Ishikawa (cell line): ENCODE measurements at regions not wholly inside any gene's neighbourhood (a gene's known extent, or its start where the extent isn't known, plus 50 kb on each side); places are given as distances from the start of the nearest gene placed in this dataset.

Source experiments
- CEBPB ChIP-seq: IDR thresholded peaks from 2 replicates; pipeline ENCODE4 v1.6.1; 2012
- CREB1 ChIP-seq: IDR thresholded peaks from 2 replicates; pipeline ENCODE4 v1.6.1; 2012; ENCODE audit warnings: low read depth
- EGR1 ChIP-seq: IDR thresholded peaks from 2 replicates; pipeline ENCODE4 v1.6.1; 2012
- EP300 ChIP-seq: IDR thresholded peaks from 2 replicates; pipeline ENCODE4 v1.6.1; 2012; ENCODE audit warnings: borderline replicate concordance
- FOXM1 ChIP-seq: IDR thresholded peaks from 2 replicates; pipeline ENCODE4 v1.6.1; 2012; ENCODE audit warnings: low read depth, borderline replicate concordance
- NFIC ChIP-seq: IDR thresholded peaks from 2 replicates; pipeline ENCODE4 v1.6.1; 2012
- RAD21 ChIP-seq: IDR thresholded peaks from 2 replicates; pipeline ENCODE4 v1.6.1; 2012; ENCODE audit warnings: low read depth
- TAF1 ChIP-seq: IDR thresholded peaks from 2 replicates; pipeline ENCODE4 v1.6.1; 2012; ENCODE audit warnings: low read depth, mild to moderate bottlenecking
- TCF12 ChIP-seq: IDR thresholded peaks from 2 replicates; pipeline ENCODE4 v1.6.1; 2012; ENCODE audit warnings: low read depth
- TEAD4 ChIP-seq: IDR thresholded peaks from 2 replicates; pipeline ENCODE4 v1.6.1; 2012
- YY1 ChIP-seq: IDR thresholded peaks from 2 replicates; pipeline ENCODE4 v1.6.1; 2012; ENCODE audit warnings: low read depth
- ZBTB7A ChIP-seq: IDR thresholded peaks from 2 replicates; pipeline ENCODE4 v1.6.1; 2012; ENCODE audit warnings: low read depth
- TF ChIP-seq, protein P1 (sequence below): IDR thresholded peaks from 2 replicates; pipeline ENCODE4 v1.6.1; 2012
- TF ChIP-seq, protein P2 (sequence below): IDR thresholded peaks from 2 replicates; pipeline ENCODE4 v1.6.1; 2012
- TF ChIP-seq, protein P3 (sequence below): IDR thresholded peaks from 2 replicates; pipeline ENCODE4 v1.6.1; 2012; ENCODE audit warnings: low read depth, mild to moderate bottlenecking

DNA sequence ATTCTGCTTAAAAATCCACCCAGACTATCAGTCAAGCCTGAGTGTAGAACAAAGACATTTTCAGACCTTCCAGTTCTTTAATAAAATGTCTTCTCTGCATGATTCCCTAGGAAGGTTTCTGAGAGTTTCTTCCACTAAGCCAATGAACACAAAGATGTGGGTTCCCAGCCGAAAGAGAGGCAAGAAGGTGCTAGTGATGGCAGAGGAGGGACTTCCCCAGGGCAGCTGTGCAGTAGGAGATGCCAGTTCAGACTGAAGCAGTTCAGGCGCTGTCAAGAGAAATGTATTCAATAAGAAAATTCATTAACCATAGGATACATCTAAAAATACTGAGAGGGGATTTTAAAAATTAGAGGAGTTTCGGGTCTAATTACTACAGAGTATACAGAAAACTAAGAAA lies 83.3 kb downstream of the RND3 start:
- TF ChIP-seq, protein P1, sequence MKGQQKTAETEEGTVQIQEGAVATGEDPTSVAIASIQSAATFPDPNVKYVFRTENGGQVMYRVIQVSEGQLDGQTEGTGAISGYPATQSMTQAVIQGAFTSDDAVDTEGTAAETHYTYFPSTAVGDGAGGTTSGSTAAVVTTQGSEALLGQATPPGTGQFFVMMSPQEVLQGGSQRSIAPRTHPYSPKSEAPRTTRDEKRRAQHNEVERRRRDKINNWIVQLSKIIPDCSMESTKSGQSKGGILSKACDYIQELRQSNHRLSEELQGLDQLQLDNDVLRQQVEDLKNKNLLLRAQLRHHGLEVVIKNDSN = no peak
- no peak for TF ChIP-seq CREB1
- TF ChIP-seq, protein P2, sequence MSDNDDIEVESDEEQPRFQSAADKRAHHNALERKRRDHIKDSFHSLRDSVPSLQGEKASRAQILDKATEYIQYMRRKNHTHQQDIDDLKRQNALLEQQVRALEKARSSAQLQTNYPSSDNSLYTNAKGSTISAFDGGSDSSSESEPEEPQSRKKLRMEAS = no peak
- TF ChIP-seq, protein P3, sequence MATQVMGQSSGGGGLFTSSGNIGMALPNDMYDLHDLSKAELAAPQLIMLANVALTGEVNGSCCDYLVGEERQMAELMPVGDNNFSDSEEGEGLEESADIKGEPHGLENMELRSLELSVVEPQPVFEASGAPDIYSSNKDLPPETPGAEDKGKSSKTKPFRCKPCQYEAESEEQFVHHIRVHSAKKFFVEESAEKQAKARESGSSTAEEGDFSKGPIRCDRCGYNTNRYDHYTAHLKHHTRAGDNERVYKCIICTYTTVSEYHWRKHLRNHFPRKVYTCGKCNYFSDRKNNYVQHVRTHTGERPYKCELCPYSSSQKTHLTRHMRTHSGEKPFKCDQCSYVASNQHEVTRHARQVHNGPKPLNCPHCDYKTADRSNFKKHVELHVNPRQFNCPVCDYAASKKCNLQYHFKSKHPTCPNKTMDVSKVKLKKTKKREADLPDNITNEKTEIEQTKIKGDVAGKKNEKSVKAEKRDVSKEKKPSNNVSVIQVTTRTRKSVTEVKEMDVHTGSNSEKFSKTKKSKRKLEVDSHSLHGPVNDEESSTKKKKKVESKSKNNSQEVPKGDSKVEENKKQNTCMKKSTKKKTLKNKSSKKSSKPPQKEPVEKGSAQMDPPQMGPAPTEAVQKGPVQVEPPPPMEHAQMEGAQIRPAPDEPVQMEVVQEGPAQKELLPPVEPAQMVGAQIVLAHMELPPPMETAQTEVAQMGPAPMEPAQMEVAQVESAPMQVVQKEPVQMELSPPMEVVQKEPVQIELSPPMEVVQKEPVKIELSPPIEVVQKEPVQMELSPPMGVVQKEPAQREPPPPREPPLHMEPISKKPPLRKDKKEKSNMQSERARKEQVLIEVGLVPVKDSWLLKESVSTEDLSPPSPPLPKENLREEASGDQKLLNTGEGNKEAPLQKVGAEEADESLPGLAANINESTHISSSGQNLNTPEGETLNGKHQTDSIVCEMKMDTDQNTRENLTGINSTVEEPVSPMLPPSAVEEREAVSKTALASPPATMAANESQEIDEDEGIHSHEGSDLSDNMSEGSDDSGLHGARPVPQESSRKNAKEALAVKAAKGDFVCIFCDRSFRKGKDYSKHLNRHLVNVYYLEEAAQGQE = no peak
- no peak for TF ChIP-seq EP300
- no peak for TF ChIP-seq CEBPB
- no peak for TF ChIP-seq RAD21
- no peak for TF ChIP-seq NFIC
- no peak for TF ChIP-seq TCF12
- TF ChIP-seq ZBTB7A = no peak
- no peak for TF ChIP-seq TEAD4
- TF ChIP-seq TAF1 = no peak
- TF ChIP-seq EGR1 = no peak
- TF ChIP-seq FOXM1 = no peak
- TF ChIP-seq YY1 = no peak

DNA sequence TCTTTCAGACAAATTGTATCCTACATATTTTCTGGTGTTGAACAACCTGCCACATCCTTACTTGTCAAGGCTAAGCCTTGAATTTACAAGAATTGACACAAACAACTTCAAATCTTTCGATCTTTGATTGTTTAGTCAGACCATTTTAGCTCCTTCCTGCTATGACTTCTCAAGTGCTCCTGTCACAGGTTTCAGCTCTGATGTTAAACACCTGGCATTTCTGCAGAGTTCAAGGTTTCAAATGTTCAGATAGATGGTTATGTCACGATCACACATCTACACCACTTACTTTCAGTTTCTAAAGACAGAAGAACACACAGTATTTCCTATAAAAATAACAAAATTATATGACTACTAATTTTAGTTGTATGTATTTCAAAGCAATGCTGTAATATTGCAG lies 84.0 kb downstream of the RND3 start:
- TF ChIP-seq, protein P3 = no peak
- TF ChIP-seq, protein P2 = no peak
- TF ChIP-seq FOXM1 = no peak
- TF ChIP-seq, protein P1 = no peak
- no peak for TF ChIP-seq TEAD4
- no peak for TF ChIP-seq CREB1
- TF ChIP-seq RAD21 = no peak
- TF ChIP-seq CEBPB = no peak
- no peak for TF ChIP-seq YY1
- TF ChIP-seq EGR1 = no peak
- no peak for TF ChIP-seq EP300
- no peak for TF ChIP-seq ZBTB7A

DNA sequence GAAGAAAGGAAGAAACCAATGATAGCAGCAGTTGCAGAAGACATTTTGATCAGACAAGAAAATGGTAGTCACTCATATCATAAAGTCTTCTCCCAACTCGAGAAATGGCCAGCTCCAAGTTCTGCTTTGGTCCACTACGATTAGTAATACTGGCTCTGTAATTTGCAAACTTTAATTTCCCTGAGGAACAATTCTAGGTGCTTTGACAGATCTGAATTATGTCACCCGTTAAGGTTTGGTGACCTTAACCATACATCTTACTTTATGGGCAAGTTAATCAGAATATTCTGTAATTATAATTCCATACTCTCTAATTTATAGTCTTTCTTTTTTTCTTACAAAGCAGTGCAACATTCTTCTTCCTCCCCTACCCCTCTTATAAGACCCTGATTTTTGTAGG lies 84.5 kb downstream of the RND3 start:
- TF ChIP-seq, protein P2 = no peak
- TF ChIP-seq, protein P1 = no peak
- no peak for TF ChIP-seq CEBPB
- no peak for TF ChIP-seq TAF1
- no peak for TF ChIP-seq NFIC
- no peak for TF ChIP-seq CREB1
- no peak for TF ChIP-seq YY1

DNA sequence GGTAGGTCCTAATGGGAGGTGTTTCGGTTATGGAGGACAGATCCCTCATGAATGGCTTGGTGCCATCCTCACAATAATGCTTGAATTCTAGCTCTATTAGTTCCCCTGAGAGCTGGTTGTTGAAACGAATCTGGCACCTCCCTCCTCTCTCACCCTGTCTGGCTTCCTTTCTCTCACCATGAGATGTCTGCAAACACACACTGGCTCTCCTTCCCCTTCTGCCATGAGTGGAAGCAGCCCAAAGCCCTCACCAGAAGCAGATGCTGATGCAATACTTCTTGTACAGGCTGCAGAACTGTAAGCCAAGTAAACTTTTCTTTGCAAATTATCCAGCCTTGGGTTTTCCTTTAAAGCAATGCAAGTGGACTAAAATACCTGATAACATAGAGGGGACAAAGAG lies 86.6 kb downstream of the RND3 start:
- TF ChIP-seq FOXM1 = no peak
- no peak for TF ChIP-seq TCF12
- TF ChIP-seq, protein P3 = no peak
- no peak for TF ChIP-seq CEBPB
- TF ChIP-seq ZBTB7A = no peak
- no peak for TF ChIP-seq YY1
- no peak for TF ChIP-seq TAF1
- TF ChIP-seq, protein P1 = no peak
- no peak for TF ChIP-seq EGR1
- TF ChIP-seq, protein P2 = no peak
- no peak for TF ChIP-seq CREB1
- no peak for TF ChIP-seq EP300
- no peak for TF ChIP-seq RAD21
- TF ChIP-seq NFIC = no peak
- TF ChIP-seq TEAD4 = no peak
